GM23338 (cell line): ENCODE measurements at regions not wholly inside any gene's neighbourhood (a gene's known extent, or its start where the extent isn't known, plus 50 kb on each side); places are given as distances from the start of the nearest gene placed in this dataset.

Experiments
- ATAC-seq: fragments of 200-7000 bp; cut with Tn5 transposase; 3 replicates; pipeline ENCODE4 v1.9.1; 2020
- DNase-seq: peaks from one replicate; pipeline ENCODE4 v3.0.0-alpha.2; 2015; ENCODE audit warnings: low spot score
- H2AFZ ChIP-seq: fragments of 200-600 bp; sonication (generic); 2 replicates; pipeline ENCODE4 v1.8.0; 2016; ENCODE audit warnings: antibody characterized with exemption, mild to moderate bottlenecking, moderate library complexity
- H3F3A ChIP-seq: fragments of 200-600 bp; sonication (generic); replicated peaks from 2 replicates; pipeline ENCODE4 v1.8.0; 2017; ENCODE audit warnings: antibody characterized with exemption, mixed run types, low read depth
- H3K27ac ChIP-seq: fragments of 200-600 bp; sonication (generic); 2 replicates; pipeline ENCODE4 v1.6.1; 2016; ENCODE audit warnings: low read depth
- H3K27me3 ChIP-seq: fragments of 200-600 bp; sonication (generic); 2 replicates; pipeline ENCODE4 v1.8.0; 2016; ENCODE audit warnings: mild to moderate bottlenecking, mixed run types, moderate library complexity; ENCODE audit not compliant: insufficient read depth
- H3K36me3 ChIP-seq: fragments of 200-600 bp; sonication (generic); 2 replicates; pipeline ENCODE4 v1.8.0; 2016; ENCODE audit warnings: mild to moderate bottlenecking; ENCODE audit not compliant: insufficient read depth
- H3K4me1 ChIP-seq: fragments of 200-600 bp; sonication (generic); 2 replicates; pipeline ENCODE4 v1.8.0; 2016; ENCODE audit warnings: mild to moderate bottlenecking, moderate library complexity; ENCODE audit not compliant: insufficient read depth
- H3K4me2 ChIP-seq: fragments of 200-600 bp; sonication (generic); 2 replicates; pipeline ENCODE4 v1.7.1; 2017; ENCODE audit warnings: mixed run types
- H3K4me3 ChIP-seq: fragments of 200-600 bp; sonication (generic); 2 replicates; pipeline ENCODE4 v1.6.1; 2016; ENCODE audit warnings: mixed run types
- H3K79me2 ChIP-seq: fragments of 200-600 bp; sonication (generic); replicated peaks from 2 replicates; pipeline ENCODE4 v1.8.0; 2017; ENCODE audit warnings: mild to moderate bottlenecking; ENCODE audit not compliant: insufficient read depth
- H3K9me2 ChIP-seq: fragments of 200-600 bp; sonication (generic); 2 replicates; pipeline ENCODE4 v1.8.0; 2017; ENCODE audit not compliant: insufficient read depth
- H4K20me1 ChIP-seq: fragments of 200-600 bp; sonication (generic); replicated peaks from 2 replicates; pipeline ENCODE4 v1.8.0; 2017; ENCODE audit warnings: mild to moderate bottlenecking; ENCODE audit not compliant: insufficient read depth
- H3K27ac Mint-ChIP-seq: 2 replicates; pipeline ENCODE4 v1.8.0; 2020; ENCODE audit warnings: inconsistent platforms, mild to moderate bottlenecking, moderate library complexity, mixed read lengths
- H3K27me3 Mint-ChIP-seq: 3 replicates; pipeline ENCODE4 v1.8.0; 2022; ENCODE audit warnings: low read depth, mild to moderate bottlenecking, moderate library complexity, mixed read lengths, inconsistent platforms; ENCODE audit not compliant: insufficient read depth, poor library complexity
- H3K36me3 Mint-ChIP-seq: 3 replicates; pipeline ENCODE4 v1.8.0; 2021; ENCODE audit warnings: low read depth, mild to moderate bottlenecking, inconsistent platforms, moderate library complexity, mixed read lengths
- H3K4me1 Mint-ChIP-seq: 3 replicates; pipeline ENCODE4 v1.8.0; 2020; ENCODE audit warnings: mild to moderate bottlenecking, inconsistent platforms, mixed read lengths
- H3K4me3 Mint-ChIP-seq: 3 replicates; pipeline ENCODE4 v1.8.0; 2021; ENCODE audit warnings: moderate library complexity, mild to moderate bottlenecking, inconsistent platforms, mixed read lengths
- H3K9me3 Mint-ChIP-seq: 3 replicates; pipeline ENCODE4 v1.8.0; 2020; ENCODE audit warnings: moderate library complexity, mild to moderate bottlenecking, inconsistent platforms, mixed read lengths
- CREB1 ChIP-seq: fragments of 250-450 bp; sonication (Bioruptor Pico); IDR thresholded peaks from 2 replicates; pipeline ENCODE4 v1.5.0; 2020; ENCODE audit warnings: low read depth, mild to moderate bottlenecking, moderate library complexity
- ETS1 ChIP-seq: IDR thresholded peaks from 2 replicates; pipeline ENCODE4 v1.6.1; 2016; ENCODE audit warnings: antibody characterized with exemption
- JUNB ChIP-seq: IDR thresholded peaks from one replicate; pipeline ENCODE4 v1.6.1; 2016; ENCODE audit warnings: antibody characterized with exemption; ENCODE audit not compliant: unreplicated experiment
- NANOG ChIP-seq: IDR thresholded peaks from 2 replicates; pipeline ENCODE4 v1.6.1; 2016; ENCODE audit warnings: antibody characterized with exemption, borderline replicate concordance
- REST ChIP-seq: IDR thresholded peaks from one replicate; pipeline ENCODE4 v1.6.1; 2018; ENCODE audit warnings: antibody characterized with exemption; ENCODE audit not compliant: unreplicated experiment
- ZNF114 ChIP-seq: fragments of 250-450 bp; sonication (Bioruptor Pico); IDR thresholded peaks from 2 replicates; pipeline ENCODE4 v1.5.0; 2020; ENCODE audit warnings: mild to moderate bottlenecking, moderate library complexity
- TF ChIP-seq, protein P1 (sequence below): fragments of 250-450 bp; sonication (Bioruptor Pico); IDR thresholded peaks from 2 replicates; pipeline ENCODE4 v1.5.0; 2020; ENCODE audit warnings: mild to moderate bottlenecking, moderate library complexity

DNA sequence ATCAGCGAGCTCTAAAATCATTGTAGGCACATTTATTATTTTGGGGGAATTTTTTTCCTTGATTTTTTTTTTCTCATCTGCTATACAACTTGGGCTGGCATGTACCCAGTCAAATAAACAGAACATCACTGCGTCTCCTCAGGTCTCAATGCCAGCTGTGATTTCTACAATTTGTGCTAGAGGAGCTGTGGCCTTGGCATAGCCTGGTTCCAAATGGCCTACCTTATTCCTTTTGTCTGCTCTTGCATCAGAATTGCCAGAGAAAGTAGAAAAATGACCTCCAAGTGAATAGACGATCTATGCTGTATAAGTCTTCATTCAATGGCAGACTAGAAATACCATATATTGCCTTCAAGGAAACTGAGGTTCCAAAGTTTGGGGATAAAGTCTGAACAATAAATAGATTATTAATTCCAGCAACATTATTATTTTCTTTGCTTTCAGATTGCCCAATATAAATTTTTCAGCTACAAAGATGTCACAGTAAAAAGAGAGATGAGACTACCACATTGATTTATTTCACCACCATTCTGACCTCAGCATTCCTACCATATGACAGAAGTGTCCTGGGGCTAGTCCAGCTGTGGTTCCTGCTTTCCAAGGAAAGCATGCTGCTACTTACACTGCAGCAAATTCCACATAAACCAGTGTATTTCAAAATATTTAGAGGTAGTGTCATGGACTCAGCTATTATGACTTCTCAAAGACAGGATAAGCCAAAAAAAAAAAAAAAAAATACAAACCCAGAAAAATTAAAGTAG, 493.9 kb upstream of the ZNF385D start:
- no peaks in the 10 kb centered on the region for H3K9me2 ChIP-seq
- no peaks in the 10 kb centered on the region for H4K20me1 ChIP-seq
- TF ChIP-seq CREB1 (no peak), JUNB (no peak), ZNF114 (CRISPR knock-in tag) (no peak), ETS1 (no peak)
- no peak overlapping the region for H3K4me3 Mint-ChIP-seq
- no peaks in the 10 kb centered on the region for H3K9me3 Mint-ChIP-seq
- no peaks in the 10 kb centered on the region for H3K36me3 Mint-ChIP-seq
- no peaks in the 10 kb centered on the region for H3K4me1 ChIP-seq
- no peak overlapping the region for H3K27ac Mint-ChIP-seq
- ATAC-seq (no peak), DNase-seq (no peak)
- no peaks in the 10 kb centered on the region for H3K4me1 Mint-ChIP-seq
- no peaks in the 10 kb centered on the region for H3F3A ChIP-seq
- H3K27ac ChIP-seq = no peak overlapping the region
- no peak overlapping the region for H3K4me2 ChIP-seq
- no peak overlapping the region for H2AFZ ChIP-seq
- H3K4me3 ChIP-seq = no peak overlapping the region
- no peaks in the 10 kb centered on the region for H3K36me3 ChIP-seq
- H3K27me3 ChIP-seq = no peaks in the 10 kb centered on the region
- peaks cover 3% of the 10 kb centered on the region for H3K27me3 Mint-ChIP-seq
- no peaks in the 10 kb centered on the region for H3K79me2 ChIP-seq

GRCh38 chr3:22245811-22246583, 495.0 kb upstream of the ZNF385D start:
- Histone ChIP-seq H3K79me2 (no peaks in the 10 kb centered on the region), H3F3A (no peaks in the 10 kb centered on the region), H3K27ac (no peak overlapping the region), H3K36me3 (no peaks in the 10 kb centered on the region), H3K4me2 (no peak overlapping the region), H3K4me1 (no peaks in the 10 kb centered on the region), H3K9me2 (no peaks in the 10 kb centered on the region), H3K4me3 (no peak overlapping the region), H2AFZ (no peak overlapping the region), H3K27me3 (no peaks in the 10 kb centered on the region), H4K20me1 (no peaks in the 10 kb centered on the region)
- Mint-ChIP-seq H3K9me3 (no peaks in the 10 kb centered on the region), H3K4me3 (no peak overlapping the region), H3K27ac (no peak overlapping the region), H3K4me1 (peaks cover 5% of the 10 kb centered on the region; the same call in 2 of the 3 replicates), H3K36me3 (no peaks in the 10 kb centered on the region), H3K27me3 (peaks cover 3% of the 10 kb centered on the region)
- DNase-seq (no peak), ATAC-seq (no peak)
- TF ChIP-seq NANOG (no peak), ETS1 (no peak), CREB1 (no peak), REST (no peak)
- TF ChIP-seq, protein P1, sequence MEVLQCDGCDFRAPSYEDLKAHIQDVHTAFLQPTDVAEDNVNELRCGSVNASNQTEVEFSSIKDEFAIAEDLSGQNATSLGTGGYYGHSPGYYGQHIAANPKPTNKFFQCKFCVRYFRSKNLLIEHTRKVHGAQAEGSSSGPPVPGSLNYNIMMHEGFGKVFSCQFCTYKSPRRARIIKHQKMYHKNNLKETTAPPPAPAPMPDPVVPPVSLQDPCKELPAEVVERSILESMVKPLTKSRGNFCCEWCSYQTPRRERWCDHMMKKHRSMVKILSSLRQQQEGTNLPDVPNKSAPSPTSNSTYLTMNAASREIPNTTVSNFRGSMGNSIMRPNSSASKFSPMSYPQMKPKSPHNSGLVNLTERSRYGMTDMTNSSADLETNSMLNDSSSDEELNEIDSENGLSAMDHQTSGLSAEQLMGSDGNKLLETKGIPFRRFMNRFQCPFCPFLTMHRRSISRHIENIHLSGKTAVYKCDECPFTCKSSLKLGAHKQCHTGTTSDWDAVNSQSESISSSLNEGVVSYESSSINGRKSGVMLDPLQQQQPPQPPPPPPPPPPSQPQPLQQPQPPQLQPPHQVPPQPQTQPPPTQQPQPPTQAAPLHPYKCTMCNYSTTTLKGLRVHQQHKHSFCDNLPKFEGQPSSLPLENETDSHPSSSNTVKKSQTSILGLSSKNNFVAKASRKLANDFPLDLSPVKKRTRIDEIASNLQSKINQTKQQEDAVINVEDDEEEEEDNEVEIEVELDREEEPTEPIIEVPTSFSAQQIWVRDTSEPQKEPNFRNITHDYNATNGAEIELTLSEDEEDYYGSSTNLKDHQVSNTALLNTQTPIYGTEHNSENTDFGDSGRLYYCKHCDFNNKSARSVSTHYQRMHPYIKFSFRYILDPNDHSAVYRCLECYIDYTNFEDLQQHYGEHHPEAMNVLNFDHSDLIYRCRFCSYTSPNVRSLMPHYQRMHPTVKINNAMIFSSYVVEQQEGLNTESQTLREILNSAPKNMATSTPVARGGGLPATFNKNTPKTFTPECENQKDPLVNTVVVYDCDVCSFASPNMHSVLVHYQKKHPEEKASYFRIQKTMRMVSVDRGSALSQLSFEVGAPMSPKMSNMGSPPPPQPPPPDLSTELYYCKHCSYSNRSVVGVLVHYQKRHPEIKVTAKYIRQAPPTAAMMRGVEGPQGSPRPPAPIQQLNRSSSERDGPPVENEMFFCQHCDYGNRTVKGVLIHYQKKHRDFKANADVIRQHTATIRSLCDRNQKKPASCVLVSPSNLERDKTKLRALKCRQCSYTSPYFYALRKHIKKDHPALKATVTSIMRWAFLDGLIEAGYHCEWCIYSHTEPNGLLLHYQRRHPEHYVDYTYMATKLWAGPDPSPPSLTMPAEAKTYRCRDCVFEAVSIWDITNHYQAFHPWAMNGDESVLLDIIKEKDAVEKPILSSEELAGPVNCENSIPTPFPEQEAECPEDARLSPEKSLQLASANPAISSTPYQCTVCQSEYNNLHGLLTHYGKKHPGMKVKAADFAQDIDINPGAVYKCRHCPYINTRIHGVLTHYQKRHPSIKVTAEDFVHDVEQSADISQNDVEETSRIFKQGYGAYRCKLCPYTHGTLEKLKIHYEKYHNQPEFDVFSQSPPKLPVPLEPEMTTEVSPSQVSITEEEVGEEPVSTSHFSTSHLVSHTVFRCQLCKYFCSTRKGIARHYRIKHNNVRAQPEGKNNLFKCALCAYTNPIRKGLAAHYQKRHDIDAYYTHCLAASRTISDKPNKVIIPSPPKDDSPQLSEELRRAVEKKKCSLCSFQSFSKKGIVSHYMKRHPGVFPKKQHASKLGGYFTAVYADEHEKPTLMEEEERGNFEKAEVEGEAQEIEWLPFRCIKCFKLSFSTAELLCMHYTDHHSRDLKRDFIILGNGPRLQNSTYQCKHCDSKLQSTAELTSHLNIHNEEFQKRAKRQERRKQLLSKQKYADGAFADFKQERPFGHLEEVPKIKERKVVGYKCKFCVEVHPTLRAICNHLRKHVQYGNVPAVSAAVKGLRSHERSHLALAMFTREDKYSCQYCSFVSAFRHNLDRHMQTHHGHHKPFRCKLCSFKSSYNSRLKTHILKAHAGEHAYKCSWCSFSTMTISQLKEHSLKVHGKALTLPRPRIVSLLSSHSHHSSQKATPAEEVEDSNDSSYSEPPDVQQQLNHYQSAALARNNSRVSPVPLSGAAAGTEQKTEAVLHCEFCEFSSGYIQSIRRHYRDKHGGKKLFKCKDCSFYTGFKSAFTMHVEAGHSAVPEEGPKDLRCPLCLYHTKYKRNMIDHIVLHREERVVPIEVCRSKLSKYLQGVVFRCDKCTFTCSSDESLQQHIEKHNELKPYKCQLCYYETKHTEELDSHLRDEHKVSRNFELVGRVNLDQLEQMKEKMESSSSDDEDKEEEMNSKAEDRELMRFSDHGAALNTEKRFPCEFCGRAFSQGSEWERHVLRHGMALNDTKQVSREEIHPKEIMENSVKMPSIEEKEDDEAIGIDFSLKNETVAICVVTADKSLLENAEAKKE (CRISPR knock-in tag) = no peak
